A549 (cell line): ENCODE measurements at regions not wholly inside any gene's neighbourhood (a gene's known extent, or its start where the extent isn't known, plus 50 kb on each side); places are given as distances from the start of the nearest gene placed in this dataset.

Experiments used
- ATAC-seq, 2 experiments: fragments of 200-7000 bp in 1 of 2; fragments of >200 bp in 1 of 2; cut with Nextera tagmentation in 1 of 2; cut with Tn5 transposase in 1 of 2; 3 replicates each; pipeline versions ENCODE4 v1.8.0 to v1.9.1; 2018 to 2020; ENCODE audit warnings: mild to moderate bottlenecking in 1 of 2, moderate library complexity in 1 of 2
- CTCF ChIA-PET: fragments of 300-600 bp; sonication (Branson Sonifier 250); formaldehyde crosslinking; extraction: SDS; loops from one replicate; lab custom pipeline; 2021; ENCODE audit warnings: antibody characterized with exemption, inconsistent platforms; lab: Yijun Ruan, JAX
- POLR2A ChIA-PET: fragments of 350-600 bp; formaldehyde crosslinking; extraction: SDS; loops from one replicate; lab custom pipeline; 2021; ENCODE audit warnings: antibody characterized with exemption, inconsistent platforms; lab: Yijun Ruan, JAX
- DNase-seq, 2 experiments: peaks; one replicate each; pipeline versions ENCODE4 v3.0.0 to v3.0.0-alpha.2; 2011 to 2016; ENCODE audit warnings: low read depth in 1 of 2, low spot score in 1 of 2
- FAIRE-seq: peaks from 2 replicates; lab custom pipeline; 2011; peaks lifted over from hg19 to GRCh38; lab: Jason Lieb, UNC
- H3K27ac ChIP-seq, 2 experiments: fragments of >200 bp; sonication (Bioruptor Twin); formaldehyde crosslinking; 3 replicates each; pipeline ENCODE4 v1.5.1; 2016 to 2017
- H3K4me1 ChIP-seq: fragments of >200 bp; sonication (Bioruptor Twin); formaldehyde crosslinking; 3 replicates; pipeline ENCODE4 v1.6.1; 2016
- H3K4me2 ChIP-seq: fragments of >200 bp; sonication (Bioruptor Twin); formaldehyde crosslinking; 3 replicates; pipeline ENCODE4 v1.6.1; 2016
- H3K4me3 ChIP-seq: fragments of >200 bp; sonication (Bioruptor Twin); formaldehyde crosslinking; 3 replicates; pipeline ENCODE4 v1.5.1; 2016
- H3K9me3 ChIP-seq: fragments of >200 bp; sonication (Bioruptor Twin); formaldehyde crosslinking; 3 replicates; pipeline ENCODE4 v1.6.1; 2016
- CHD2 ChIP-seq: fragments of 150-350 bp; IDR thresholded peaks from 2 replicates; pipeline ENCODE4 v1.6.1; 2014; ENCODE audit warnings: low read length; ENCODE audit not compliant: partially characterized antibody
- CHD4 ChIP-seq: fragments of 200-600 bp; sonication (generic); IDR thresholded peaks from 2 replicates; pipeline ENCODE4 v1.6.1; 2016; ENCODE audit warnings: antibody characterized with exemption, mild to moderate bottlenecking, borderline replicate concordance
- EHF ChIP-seq: fragments of 250-450 bp; sonication (Bioruptor Pico); IDR thresholded peaks from 2 replicates; pipeline ENCODE4 v1.5.0; 2020; ENCODE audit warnings: mild to moderate bottlenecking
- FOSL2 ChIP-seq, 2 experiments: fragments of 450-650 bp in 1 of 2; fragments of >200 bp in 1 of 2; sonication (Bioruptor Twin) in 1 of 2; formaldehyde crosslinking; IDR thresholded peaks; 2 replicates each; pipeline versions ENCODE4 v1.5.0 to v1.6.1; 2016 to 2020; ENCODE audit warnings: mild to moderate bottlenecking in 1 of 2, moderate library complexity in 1 of 2
- HDAC2 ChIP-seq: fragments of 200-600 bp; sonication (generic); IDR thresholded peaks from 2 replicates; pipeline ENCODE4 v1.6.1; 2016
- NFE2L2 ChIP-seq: fragments of 150-350 bp; conservative IDR thresholded peaks from 2 replicates; pipeline ENCODE4 v1.6.1; 2014; ENCODE audit warnings: low read length
- POLR2AphosphoS2 ChIP-seq: conservative IDR thresholded peaks from 2 replicates; pipeline ENCODE4 v1.6.1; 2012; ENCODE audit warnings: low read length, improper control_type of control experiment, inconsistent platforms
- RAD21 ChIP-seq, 2 experiments: fragments of >200 bp in 1 of 2; sonication (Bioruptor Twin) in 1 of 2; formaldehyde crosslinking in 1 of 2; IDR thresholded peaks in 1 of 2; conservative IDR thresholded peaks in 1 of 2; 2 replicates in 1 of 2; 3 replicates in 1 of 2; pipeline ENCODE4 v1.6.1; 2012 to 2018; ENCODE audit warnings: inconsistent platforms in 1 of 2
- RARB ChIP-seq: fragments of 250-450 bp; sonication (Bioruptor Pico); IDR thresholded peaks from 2 replicates; pipeline ENCODE4 v1.8.0; 2021; ENCODE audit warnings: mild to moderate bottlenecking, moderate library complexity
- RCOR1 ChIP-seq: fragments of 150-350 bp; IDR thresholded peaks from 2 replicates; pipeline ENCODE4 v1.6.1; 2014; ENCODE audit warnings: antibody characterized with exemption, low read length, low read depth
- RFX5 ChIP-seq: fragments of 450-650 bp; IDR thresholded peaks from 2 replicates; pipeline ENCODE4 v1.7.1; 2014; ENCODE audit warnings: antibody characterized with exemption, mild to moderate bottlenecking, moderate library complexity
- RNF2 ChIP-seq: fragments of 200-600 bp; sonication (generic); IDR thresholded peaks from 2 replicates; pipeline ENCODE4 v1.6.1; 2016; ENCODE audit warnings: low read depth, mild to moderate bottlenecking, antibody characterized with exemption, moderate library complexity, borderline replicate concordance
- SREBF2 ChIP-seq: fragments of 450-650 bp; IDR thresholded peaks from 2 replicates; pipeline ENCODE4 v1.6.1; 2014; ENCODE audit warnings: mild to moderate bottlenecking, moderate library complexity
- TP53 ChIP-seq: fragments of 250-450 bp; sonication (Bioruptor Pico); IDR thresholded peaks from 2 replicates; pipeline ENCODE4 v1.5.0; 2021; ENCODE audit warnings: mild to moderate bottlenecking, moderate library complexity
- ZC3H11A ChIP-seq: fragments of 450-650 bp; IDR thresholded peaks from 2 replicates; pipeline ENCODE4 v1.6.1; 2014; ENCODE audit warnings: antibody characterized with exemption, mild to moderate bottlenecking
- ZFP36 ChIP-seq: fragments of 450-650 bp; IDR thresholded peaks from 2 replicates; pipeline ENCODE4 v1.6.1; 2014; ENCODE audit warnings: borderline replicate concordance; ENCODE audit not compliant: partially characterized antibody
- WGBS: methylation state at CpG from one replicate; pipeline ENCODE4 v1.1.6; 2017; ENCODE audit errors: missing lambda C conversion rate; 5-methylcytosine and 5-hydroxymethylcytosine counted together
- TF ChIP-seq, protein P1 (sequence below): fragments of 200-600 bp; sonication (generic); IDR thresholded peaks from 2 replicates; pipeline ENCODE4 v1.6.1; 2016; ENCODE audit warnings: antibody characterized with exemption, mild to moderate bottlenecking, moderate library complexity
- TF ChIP-seq, protein P2 (sequence below): fragments of >200 bp; sonication (Bioruptor Twin); formaldehyde crosslinking; IDR thresholded peaks from 3 replicates; pipeline ENCODE4 v1.5.1; 2016
- TF ChIP-seq, protein P3 (sequence below): fragments of >200 bp; sonication (Bioruptor Twin); formaldehyde crosslinking; IDR thresholded peaks from 3 replicates; pipeline ENCODE4 v1.6.1; 2016
- TF ChIP-seq, protein P4 (sequence below): IDR thresholded peaks from 2 replicates; pipeline ENCODE4 v1.6.1; 2012
- TF ChIP-seq, protein P5 (sequence below): IDR thresholded peaks from 2 replicates; pipeline ENCODE4 v1.6.1; 2012
- TF ChIP-seq, protein P6 (sequence below): IDR thresholded peaks from 2 replicates; pipeline ENCODE4 v1.6.1; 2012; ENCODE audit warnings: low read depth, borderline replicate concordance
- TF ChIP-seq, protein P7 (sequence below): fragments of 450-650 bp; IDR thresholded peaks from 2 replicates; pipeline ENCODE4 v1.6.1; 2014; ENCODE audit warnings: antibody characterized with exemption

DNA sequence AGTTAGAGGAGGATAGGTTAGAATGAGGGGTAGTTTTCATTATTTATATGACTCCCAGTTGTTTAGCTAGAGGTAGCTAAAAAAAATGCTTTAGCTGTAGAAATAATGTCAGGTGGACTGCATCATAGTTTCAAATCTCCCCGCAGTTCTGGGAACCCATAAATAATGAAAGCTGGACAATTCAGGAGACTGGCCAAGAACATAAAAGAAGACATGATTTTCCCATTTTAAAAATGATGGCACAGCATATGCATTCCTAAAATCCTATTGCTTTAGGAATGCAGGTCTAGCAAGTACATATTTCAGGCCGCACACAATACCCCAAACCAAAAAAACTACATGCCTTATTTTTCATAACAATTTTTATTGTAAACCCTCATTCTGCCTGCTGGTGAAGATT is 143.3 kb downstream of the CTH start:
- no peak for ATAC-seq
- no peak overlapping the region for H3K27ac ChIP-seq
- no peak for DNase-seq
- H3K4me1 ChIP-seq: no peaks in the 10 kb centered on the region
- no peak overlapping the region for H3K4me3 ChIP-seq
- 20% methylated on average over 2 of the region's 2 CpGs for WGBS
- TF ChIP-seq, protein P1, sequence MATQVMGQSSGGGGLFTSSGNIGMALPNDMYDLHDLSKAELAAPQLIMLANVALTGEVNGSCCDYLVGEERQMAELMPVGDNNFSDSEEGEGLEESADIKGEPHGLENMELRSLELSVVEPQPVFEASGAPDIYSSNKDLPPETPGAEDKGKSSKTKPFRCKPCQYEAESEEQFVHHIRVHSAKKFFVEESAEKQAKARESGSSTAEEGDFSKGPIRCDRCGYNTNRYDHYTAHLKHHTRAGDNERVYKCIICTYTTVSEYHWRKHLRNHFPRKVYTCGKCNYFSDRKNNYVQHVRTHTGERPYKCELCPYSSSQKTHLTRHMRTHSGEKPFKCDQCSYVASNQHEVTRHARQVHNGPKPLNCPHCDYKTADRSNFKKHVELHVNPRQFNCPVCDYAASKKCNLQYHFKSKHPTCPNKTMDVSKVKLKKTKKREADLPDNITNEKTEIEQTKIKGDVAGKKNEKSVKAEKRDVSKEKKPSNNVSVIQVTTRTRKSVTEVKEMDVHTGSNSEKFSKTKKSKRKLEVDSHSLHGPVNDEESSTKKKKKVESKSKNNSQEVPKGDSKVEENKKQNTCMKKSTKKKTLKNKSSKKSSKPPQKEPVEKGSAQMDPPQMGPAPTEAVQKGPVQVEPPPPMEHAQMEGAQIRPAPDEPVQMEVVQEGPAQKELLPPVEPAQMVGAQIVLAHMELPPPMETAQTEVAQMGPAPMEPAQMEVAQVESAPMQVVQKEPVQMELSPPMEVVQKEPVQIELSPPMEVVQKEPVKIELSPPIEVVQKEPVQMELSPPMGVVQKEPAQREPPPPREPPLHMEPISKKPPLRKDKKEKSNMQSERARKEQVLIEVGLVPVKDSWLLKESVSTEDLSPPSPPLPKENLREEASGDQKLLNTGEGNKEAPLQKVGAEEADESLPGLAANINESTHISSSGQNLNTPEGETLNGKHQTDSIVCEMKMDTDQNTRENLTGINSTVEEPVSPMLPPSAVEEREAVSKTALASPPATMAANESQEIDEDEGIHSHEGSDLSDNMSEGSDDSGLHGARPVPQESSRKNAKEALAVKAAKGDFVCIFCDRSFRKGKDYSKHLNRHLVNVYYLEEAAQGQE: no peak
- TF ChIP-seq, protein P2, sequence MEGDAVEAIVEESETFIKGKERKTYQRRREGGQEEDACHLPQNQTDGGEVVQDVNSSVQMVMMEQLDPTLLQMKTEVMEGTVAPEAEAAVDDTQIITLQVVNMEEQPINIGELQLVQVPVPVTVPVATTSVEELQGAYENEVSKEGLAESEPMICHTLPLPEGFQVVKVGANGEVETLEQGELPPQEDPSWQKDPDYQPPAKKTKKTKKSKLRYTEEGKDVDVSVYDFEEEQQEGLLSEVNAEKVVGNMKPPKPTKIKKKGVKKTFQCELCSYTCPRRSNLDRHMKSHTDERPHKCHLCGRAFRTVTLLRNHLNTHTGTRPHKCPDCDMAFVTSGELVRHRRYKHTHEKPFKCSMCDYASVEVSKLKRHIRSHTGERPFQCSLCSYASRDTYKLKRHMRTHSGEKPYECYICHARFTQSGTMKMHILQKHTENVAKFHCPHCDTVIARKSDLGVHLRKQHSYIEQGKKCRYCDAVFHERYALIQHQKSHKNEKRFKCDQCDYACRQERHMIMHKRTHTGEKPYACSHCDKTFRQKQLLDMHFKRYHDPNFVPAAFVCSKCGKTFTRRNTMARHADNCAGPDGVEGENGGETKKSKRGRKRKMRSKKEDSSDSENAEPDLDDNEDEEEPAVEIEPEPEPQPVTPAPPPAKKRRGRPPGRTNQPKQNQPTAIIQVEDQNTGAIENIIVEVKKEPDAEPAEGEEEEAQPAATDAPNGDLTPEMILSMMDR: no peak
- TF ChIP-seq FOSL2 (IDR thresholded peaks at IDR 0.05) (no peak), FOSL2 (CRISPR knock-in tag; IDR thresholded peaks at IDR 0.05) (no peak)
- no peak for FAIRE-seq
- no peaks in the 10 kb centered on the region for H3K9me3 ChIP-seq
- ChIA-PET POLR2A (no interaction called here), CTCF (no interaction called here)
- no peak overlapping the region for H3K4me2 ChIP-seq

DNA sequence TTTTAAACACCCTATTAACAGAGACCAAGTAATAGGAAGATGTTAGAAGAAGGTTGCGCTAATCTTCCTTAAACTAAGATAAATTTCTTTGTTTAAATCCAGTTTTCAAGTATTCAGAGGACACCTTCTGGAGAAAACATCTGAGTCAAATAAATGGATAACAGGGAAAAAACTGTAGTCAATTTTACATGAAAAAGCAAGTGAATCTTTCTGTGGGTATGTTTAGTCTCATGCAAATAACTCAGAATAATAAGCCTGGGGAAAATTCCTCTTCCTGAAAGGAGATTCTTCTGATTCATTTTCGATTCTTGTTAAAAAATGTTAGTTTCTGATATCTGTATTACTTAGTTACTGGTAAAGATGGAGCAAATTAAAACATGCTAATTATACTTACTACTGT is 145.5 kb downstream of the CTH start:
- Histone ChIP-seq H3K27ac (no peak overlapping the region), H3K4me1 (no peaks in the 10 kb centered on the region), H3K9me3 (no peaks in the 10 kb centered on the region), H3K4me2 (no peak overlapping the region), H3K4me3 (no peak overlapping the region)
- CTCF ChIA-PET: no interaction called here
- no peak for DNase-seq
- 20% methylated on average over 2 of the region's 2 CpGs for WGBS
- no peak for ATAC-seq
- no peak for FAIRE-seq
- POLR2A ChIA-PET: no interaction called here
- TF ChIP-seq RCOR1: no peak
- TF ChIP-seq ZFP36: no peak
- TF ChIP-seq EHF (CRISPR knock-in tag): no peak
- TF ChIP-seq ZC3H11A: no peak
- no peak for TF ChIP-seq TP53

DNA sequence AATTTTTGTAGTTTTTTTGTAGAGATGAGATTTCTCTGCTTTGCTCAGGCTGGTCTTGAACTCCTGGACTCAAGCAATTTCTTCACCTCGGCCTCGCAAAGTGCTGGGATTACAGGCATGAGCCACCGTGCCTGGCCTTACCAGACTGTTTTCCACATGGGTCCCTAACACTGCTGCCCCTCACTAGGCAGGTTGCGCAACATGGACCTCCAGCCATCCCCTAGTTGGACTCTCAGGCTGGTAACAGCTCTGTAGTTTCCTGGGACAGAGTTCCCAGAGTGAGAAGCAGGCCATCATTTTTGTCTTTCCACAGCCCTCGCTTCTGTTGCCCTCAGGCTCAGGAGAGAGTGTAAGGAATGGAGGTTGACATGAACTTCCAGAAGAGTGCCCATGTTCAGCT is 156.1 kb downstream of the CTH start:
- Histone ChIP-seq H3K4me2 (no peak overlapping the region), H3K27ac (no peak overlapping the region), H3K9me3 (no peaks in the 10 kb centered on the region), H3K4me1 (no peaks in the 10 kb centered on the region), H3K4me3 (no peak overlapping the region)
- CTCF ChIA-PET: no interaction called here
- no peak for ATAC-seq
- TF ChIP-seq RFX5 (no peak), TP53 (no peak), ZC3H11A (no peak), CHD4 (no peak), HDAC2 (no peak), EHF (CRISPR knock-in tag) (no peak)
- 18% methylated on average over 5 of the region's 5 CpGs for WGBS
- FAIRE-seq: no peak
- no peak for DNase-seq
- POLR2A ChIA-PET: no interaction called here

DNA sequence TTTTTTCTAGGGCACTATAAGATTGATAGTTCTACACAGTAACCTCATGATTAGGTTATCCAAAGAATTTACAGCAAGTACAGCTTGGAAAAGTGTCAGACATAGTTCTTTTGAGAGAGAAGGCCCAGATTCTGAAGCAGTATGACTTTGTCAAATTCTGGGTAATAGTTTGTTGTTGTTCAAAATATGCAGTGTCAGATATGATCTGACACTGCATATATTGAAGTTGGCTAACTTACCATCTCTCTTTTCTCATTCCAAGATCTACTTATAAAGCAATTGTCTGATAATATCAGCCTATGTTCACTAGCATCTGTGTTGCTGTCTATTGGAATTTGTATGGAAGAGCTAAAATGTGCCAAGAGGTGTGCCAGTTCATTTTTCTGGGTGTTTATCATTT is 160.1 kb downstream of the CTH start:
- DNase-seq (no peak), FAIRE-seq (no peak), ATAC-seq (no peak)
- POLR2A ChIA-PET: no interaction called here
- Histone ChIP-seq H3K27ac (no peak overlapping the region), H3K4me1 (no peaks in the 10 kb centered on the region), H3K4me3 (no peak overlapping the region), H3K9me3 (no peaks in the 10 kb centered on the region), H3K4me2 (no peak overlapping the region)
- CTCF ChIA-PET: no interaction called here
- TF ChIP-seq, protein P3, sequence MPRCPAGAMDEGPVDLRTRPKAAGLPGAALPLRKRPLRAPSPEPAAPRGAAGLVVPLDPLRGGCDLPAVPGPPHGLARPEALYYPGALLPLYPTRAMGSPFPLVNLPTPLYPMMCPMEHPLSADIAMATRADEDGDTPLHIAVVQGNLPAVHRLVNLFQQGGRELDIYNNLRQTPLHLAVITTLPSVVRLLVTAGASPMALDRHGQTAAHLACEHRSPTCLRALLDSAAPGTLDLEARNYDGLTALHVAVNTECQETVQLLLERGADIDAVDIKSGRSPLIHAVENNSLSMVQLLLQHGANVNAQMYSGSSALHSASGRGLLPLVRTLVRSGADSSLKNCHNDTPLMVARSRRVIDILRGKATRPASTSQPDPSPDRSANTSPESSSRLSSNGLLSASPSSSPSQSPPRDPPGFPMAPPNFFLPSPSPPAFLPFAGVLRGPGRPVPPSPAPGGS: no peak
- TF ChIP-seq RARB (CRISPR knock-in tag): no peak
- no peak for TF ChIP-seq POLR2AphosphoS2
- TF ChIP-seq, protein P4, sequence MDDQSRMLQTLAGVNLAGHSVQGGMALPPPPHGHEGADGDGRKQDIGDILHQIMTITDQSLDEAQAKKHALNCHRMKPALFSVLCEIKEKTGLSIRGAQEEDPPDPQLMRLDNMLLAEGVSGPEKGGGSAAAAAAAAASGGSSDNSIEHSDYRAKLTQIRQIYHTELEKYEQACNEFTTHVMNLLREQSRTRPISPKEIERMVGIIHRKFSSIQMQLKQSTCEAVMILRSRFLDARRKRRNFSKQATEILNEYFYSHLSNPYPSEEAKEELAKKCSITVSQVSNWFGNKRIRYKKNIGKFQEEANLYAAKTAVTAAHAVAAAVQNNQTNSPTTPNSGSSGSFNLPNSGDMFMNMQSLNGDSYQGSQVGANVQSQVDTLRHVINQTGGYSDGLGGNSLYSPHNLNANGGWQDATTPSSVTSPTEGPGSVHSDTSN: no peak
- TF ChIP-seq CHD2: no peak
- TF ChIP-seq, protein P5, sequence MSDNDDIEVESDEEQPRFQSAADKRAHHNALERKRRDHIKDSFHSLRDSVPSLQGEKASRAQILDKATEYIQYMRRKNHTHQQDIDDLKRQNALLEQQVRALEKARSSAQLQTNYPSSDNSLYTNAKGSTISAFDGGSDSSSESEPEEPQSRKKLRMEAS: no peak
- TF ChIP-seq, protein P6, sequence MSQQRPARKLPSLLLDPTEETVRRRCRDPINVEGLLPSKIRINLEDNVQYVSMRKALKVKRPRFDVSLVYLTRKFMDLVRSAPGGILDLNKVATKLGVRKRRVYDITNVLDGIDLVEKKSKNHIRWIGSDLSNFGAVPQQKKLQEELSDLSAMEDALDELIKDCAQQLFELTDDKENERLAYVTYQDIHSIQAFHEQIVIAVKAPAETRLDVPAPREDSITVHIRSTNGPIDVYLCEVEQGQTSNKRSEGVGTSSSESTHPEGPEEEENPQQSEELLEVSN: no peak
- TF ChIP-seq SREBF2: no peak
- TF ChIP-seq RAD21 (conservative IDR thresholded peaks at IDR 0.05 in 1 of 2, IDR thresholded peaks at IDR 0.05 in 1 of 2): no peak
- TF ChIP-seq, protein P7, sequence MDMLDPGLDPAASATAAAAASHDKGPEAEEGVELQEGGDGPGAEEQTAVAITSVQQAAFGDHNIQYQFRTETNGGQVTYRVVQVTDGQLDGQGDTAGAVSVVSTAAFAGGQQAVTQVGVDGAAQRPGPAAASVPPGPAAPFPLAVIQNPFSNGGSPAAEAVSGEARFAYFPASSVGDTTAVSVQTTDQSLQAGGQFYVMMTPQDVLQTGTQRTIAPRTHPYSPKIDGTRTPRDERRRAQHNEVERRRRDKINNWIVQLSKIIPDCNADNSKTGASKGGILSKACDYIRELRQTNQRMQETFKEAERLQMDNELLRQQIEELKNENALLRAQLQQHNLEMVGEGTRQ: no peak
- TF ChIP-seq NFE2L2: no peak
- TF ChIP-seq RNF2: no peak
